ENCODE measurements at regions not wholly inside any gene's neighbourhood (a gene's known extent, or its start where the extent isn't known, plus 50 kb on each side); places are given as distances from the start of the nearest gene placed in this dataset.

GRCh38 chr16:87551487-87551886 lies 50.8 kb upstream of the JPH3 start:
- TF ChIP-seq, protein P1, sequence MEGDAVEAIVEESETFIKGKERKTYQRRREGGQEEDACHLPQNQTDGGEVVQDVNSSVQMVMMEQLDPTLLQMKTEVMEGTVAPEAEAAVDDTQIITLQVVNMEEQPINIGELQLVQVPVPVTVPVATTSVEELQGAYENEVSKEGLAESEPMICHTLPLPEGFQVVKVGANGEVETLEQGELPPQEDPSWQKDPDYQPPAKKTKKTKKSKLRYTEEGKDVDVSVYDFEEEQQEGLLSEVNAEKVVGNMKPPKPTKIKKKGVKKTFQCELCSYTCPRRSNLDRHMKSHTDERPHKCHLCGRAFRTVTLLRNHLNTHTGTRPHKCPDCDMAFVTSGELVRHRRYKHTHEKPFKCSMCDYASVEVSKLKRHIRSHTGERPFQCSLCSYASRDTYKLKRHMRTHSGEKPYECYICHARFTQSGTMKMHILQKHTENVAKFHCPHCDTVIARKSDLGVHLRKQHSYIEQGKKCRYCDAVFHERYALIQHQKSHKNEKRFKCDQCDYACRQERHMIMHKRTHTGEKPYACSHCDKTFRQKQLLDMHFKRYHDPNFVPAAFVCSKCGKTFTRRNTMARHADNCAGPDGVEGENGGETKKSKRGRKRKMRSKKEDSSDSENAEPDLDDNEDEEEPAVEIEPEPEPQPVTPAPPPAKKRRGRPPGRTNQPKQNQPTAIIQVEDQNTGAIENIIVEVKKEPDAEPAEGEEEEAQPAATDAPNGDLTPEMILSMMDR (IDR thresholded peaks at IDR 0.05 in 4 of 5, conservative IDR thresholded peaks at IDR 0.05 in 1 of 5), result no peak
- no peak for TF ChIP-seq POLR2A (IDR thresholded peaks at IDR 0.05)
